ENCODE measurements at regions not wholly inside any gene's neighbourhood (a gene's known extent, or its start where the extent isn't known, plus 50 kb on each side); places are given as distances from the start of the nearest gene placed in this dataset.

GRCh38 chr11:8757047-8757446 is 74.5 kb downstream of the RPL27A start:
- Histone ChIP-seq H3K9me3 (replicated peaks in 1 of 11) (peaks cover 0 to 7% (median 0%) of the 10 kb centered on the region in 11 experiments; a peak in 5 of 22 replicates), H3K4me2 (no peak overlapping the region), H3K27ac (no peak overlapping the region), H3K9ac (no peak overlapping the region), H3K27me3 (no peaks in the 10 kb centered on the region), H3K36me3 (no peaks in the 10 kb centered on the region), H3K4me3 (no peak overlapping the region), H3K4me1 (peaks cover 0 to 39% (median 23%) of the 10 kb centered on the region in 10 experiments; a peak in 17 of 20 replicates), H4K20me1 (no peaks in the 10 kb centered on the region)
- TF ChIP-seq Cebpa-rat (IDR thresholded peaks at IDR 0.05) = no peak

GRCh38 chr11:8757533-8757932 is 74.9 kb downstream of the RPL27A start:
- no peak for TF ChIP-seq Cebpa-rat (IDR thresholded peaks at IDR 0.05)
- H3K27me3 ChIP-seq = no peaks in the 10 kb centered on the region
- peak overlapping the region in 1 of 11 experiments; percentile 44; a peak in 1 of 22 replicates for H3K4me2 ChIP-seq
- peaks cover 0 to 39% (median 23%) of the 10 kb centered on the region in 10 experiments; a peak in 17 of 20 replicates for H3K4me1 ChIP-seq
- peaks cover 0 to 7% (median 0%) of the 10 kb centered on the region in 11 experiments; a peak in 5 of 22 replicates for H3K9me3 ChIP-seq (replicated peaks in 1 of 11)
- no peak overlapping the region for H3K4me3 ChIP-seq
- H4K20me1 ChIP-seq = no peaks in the 10 kb centered on the region
- H3K36me3 ChIP-seq = no peaks in the 10 kb centered on the region
- no peak overlapping the region for H3K27ac ChIP-seq
- H3K9ac ChIP-seq = no peak overlapping the region

- Histone ChIP-seq H3K9ac (no peak overlapping the region), H3K36me3 (no peaks in the 10 kb centered on the region), H3K4me3 (no peak overlapping the region), H3K9me3 (replicated peaks in 1 of 11) (peaks cover 0 to 6% (median 0%) of the 10 kb centered on the region in 11 experiments; a peak in 1 of 22 replicates), H3K27me3 (no peaks in the 10 kb centered on the region), H3K4me1 (peaks cover 0 to 39% (median 23%) of the 10 kb centered on the region in 10 experiments; a peak in 17 of 20 replicates), H4K20me1 (no peaks in the 10 kb centered on the region), H3K27ac (no peak overlapping the region), H3K4me2 (peak overlapping the region in 7 of 11 experiments; percentile 1 to 67 (median 13); a peak in 6 of 22 replicates)
- no peak for TF ChIP-seq Cebpa-rat (IDR thresholded peaks at IDR 0.05)
Observed at GRCh38 chr11:8758619-8759169, 76.1 kb downstream of the RPL27A start.

GRCh38 chr11:8759634-8760033 is 77.0 kb downstream of the RPL27A start:
- H3K4me1 ChIP-seq = peaks cover 0 to 39% (median 23%) of the 10 kb centered on the region in 10 experiments; a peak in 17 of 20 replicates
- H3K36me3 ChIP-seq = no peaks in the 10 kb centered on the region
- no peaks in the 10 kb centered on the region for H3K27me3 ChIP-seq
- H3K4me2 ChIP-seq = peak overlapping the region in 9 of 11 experiments; percentile 0 to 74 (median 50); a peak in 9 of 22 replicates
- no peak overlapping the region for H3K9ac ChIP-seq
- H3K27ac ChIP-seq = no peak overlapping the region
- H4K20me1 ChIP-seq = no peaks in the 10 kb centered on the region
- H3K4me3 ChIP-seq = no peak overlapping the region
- no peak for TF ChIP-seq Cebpa-rat (IDR thresholded peaks at IDR 0.05)
- peaks cover 0 to 6% (median 0%) of the 10 kb centered on the region in 11 experiments; a peak in 1 of 22 replicates for H3K9me3 ChIP-seq (replicated peaks in 1 of 11)

- H3K4me3 ChIP-seq = no peak overlapping the region
- peaks cover 0 to 39% (median 23%) of the 10 kb centered on the region in 10 experiments; a peak in 17 of 20 replicates for H3K4me1 ChIP-seq
- TF ChIP-seq Cebpa-rat (IDR thresholded peaks at IDR 0.05) = 0 out of 22 replicates have a peak, but pooled peaks of 1 of the 11 experiments have one; percentile 22
- H3K4me2 ChIP-seq = peak overlapping the region in 10 of 11 experiments; percentile 41 to 74 (median 54); a peak in 21 of 22 replicates
- H3K27me3 ChIP-seq = no peaks in the 10 kb centered on the region
- H3K36me3 ChIP-seq = no peaks in the 10 kb centered on the region
- H3K27ac ChIP-seq = peak overlapping the region in 1 of 11 experiments; percentile 19; a peak in 1 of 22 replicates
- no peaks in the 10 kb centered on the region for H4K20me1 ChIP-seq
- no peaks in the 10 kb centered on the region for H3K9me3 ChIP-seq (replicated peaks in 1 of 11)
- H3K9ac ChIP-seq = no peak overlapping the region
Observed at GRCh38 chr11:8760896-8761295, 78.3 kb downstream of the RPL27A start.

- Histone ChIP-seq H3K9ac (no peak overlapping the region), H3K4me1 (peaks cover 0 to 34% (median 21%) of the 10 kb centered on the region in 10 experiments; a peak in 17 of 20 replicates), H3K4me3 (no peak overlapping the region), H3K9me3 (replicated peaks in 1 of 11) (no peaks in the 10 kb centered on the region), H3K36me3 (no peaks in the 10 kb centered on the region), H4K20me1 (no peaks in the 10 kb centered on the region), H3K27ac (no peak overlapping the region), H3K4me2 (no peak overlapping the region), H3K27me3 (no peaks in the 10 kb centered on the region)
- TF ChIP-seq Cebpa-rat (IDR thresholded peaks at IDR 0.05) = no peak
Observed at GRCh38 chr11:8763070-8763685, 80.6 kb downstream of the RPL27A start.

- Histone ChIP-seq H3K9ac (no peak overlapping the region), H3K4me3 (no peak overlapping the region), H3K27ac (no peak overlapping the region), H3K4me1 (peaks cover 0 to 15% (median 11%) of the 10 kb centered on the region in 10 experiments; a peak in 17 of 20 replicates), H3K4me2 (no peak overlapping the region), H3K9me3 (replicated peaks in 1 of 11) (no peaks in the 10 kb centered on the region), H3K27me3 (no peaks in the 10 kb centered on the region), H3K36me3 (no peaks in the 10 kb centered on the region), H4K20me1 (no peaks in the 10 kb centered on the region)
- no peak for TF ChIP-seq Cebpa-rat (IDR thresholded peaks at IDR 0.05)
Observed at GRCh38 chr11:8765294-8765693, 82.7 kb downstream of the RPL27A start.

GRCh38 chr11:8766043-8766987 is 83.7 kb downstream of the RPL27A start:
- Histone ChIP-seq H3K9me3 (replicated peaks in 1 of 11) (no peaks in the 10 kb centered on the region), H3K27me3 (no peaks in the 10 kb centered on the region), H3K9ac (no peak overlapping the region), H3K27ac (no peak overlapping the region), H3K36me3 (no peaks in the 10 kb centered on the region), H3K4me2 (no peak overlapping the region), H3K4me3 (no peak overlapping the region), H4K20me1 (no peaks in the 10 kb centered on the region), H3K4me1 (peaks cover 0 to 4% (median under 1%) of the 10 kb centered on the region in 10 experiments; a peak in 9 of 20 replicates)
- TF ChIP-seq Cebpa-rat (IDR thresholded peaks at IDR 0.05) = no peak

- no peak overlapping the region for H3K9ac ChIP-seq
- H3K9me3 ChIP-seq (replicated peaks in 1 of 11) = no peaks in the 10 kb centered on the region
- H3K36me3 ChIP-seq = no peaks in the 10 kb centered on the region
- no peak overlapping the region for H3K4me3 ChIP-seq
- H3K27me3 ChIP-seq = no peaks in the 10 kb centered on the region
- no peak overlapping the region for H3K27ac ChIP-seq
- TF ChIP-seq Cebpa-rat (IDR thresholded peaks at IDR 0.05) = no peak
- H3K4me2 ChIP-seq = no peak overlapping the region
- H3K4me1 ChIP-seq = no peaks in the 10 kb centered on the region
- H4K20me1 ChIP-seq = no peaks in the 10 kb centered on the region
Observed at GRCh38 chr11:8766988-8767374, 84.4 kb downstream of the RPL27A start.

Measured in BLaER1 treated with 17β-estradiol and CSF1 and Interleukin-3, amounts not matched to agents 10 nM and 100 nM (cell line).